Coronary artery (tissue), 2 donors: ENCODE measurements at regions not wholly inside any gene's neighbourhood (a gene's known extent, or its start where the extent isn't known, plus 50 kb on each side); places are given as distances from the start of the nearest gene placed in this dataset.
"Not testable (repeated sequence)": the region's sequence is repeated elsewhere in the genome, so short reads cannot be mapped to it uniquely, and the experiment has no call there.

Experiments used
- DNase-seq: peaks from one replicate; pipeline ENCODE4 v3.0.0-alpha.2; 2017; ENCODE audit warnings: low spot score
- H3K27ac ChIP-seq, 2 donors: fragments of 200-600 bp; sonication (generic); one replicate each; pipeline ENCODE4 v1.5.1; 2016 to 2019
- H3K4me3 ChIP-seq: fragments of 200-600 bp; sonication (generic); 2 replicates; pipeline ENCODE4 v1.5.1; 2016; ENCODE audit warnings: mild to moderate bottlenecking, moderate library complexity
- TF ChIP-seq, protein P1 (sequence below): fragments of 200-600 bp; sonication (generic); IDR thresholded peaks from one replicate; pipeline ENCODE4 v1.5.1; 2019; ENCODE audit warnings: antibody characterized with exemption

DNA sequence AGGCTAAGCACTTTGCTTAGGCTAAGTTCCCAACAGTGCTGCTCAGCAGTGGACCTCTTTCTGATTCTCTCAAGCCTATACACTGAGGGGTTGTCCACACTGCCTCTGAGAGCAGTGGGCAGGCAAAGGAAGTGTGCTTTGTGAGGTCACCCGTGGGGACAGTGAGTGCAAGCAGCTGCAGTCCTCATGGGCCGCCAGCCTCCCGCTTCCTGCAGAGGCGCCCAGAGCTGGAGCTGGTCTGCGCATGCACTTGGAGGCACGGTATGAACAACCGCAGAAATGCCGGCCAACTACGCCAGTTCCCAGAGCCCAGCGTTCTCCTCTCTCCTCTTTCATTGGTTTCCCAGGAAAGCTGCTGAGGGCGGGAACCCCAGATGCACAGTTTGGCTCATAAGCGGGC is 149.5 kb upstream of the DLX2 start:
- Histone ChIP-seq H3K4me3 (no peak overlapping the region), H3K27ac (peak overlapping the region in 1 of 2 donors; percentile 55)
- DNase-seq: no peak
- TF ChIP-seq, protein P1, sequence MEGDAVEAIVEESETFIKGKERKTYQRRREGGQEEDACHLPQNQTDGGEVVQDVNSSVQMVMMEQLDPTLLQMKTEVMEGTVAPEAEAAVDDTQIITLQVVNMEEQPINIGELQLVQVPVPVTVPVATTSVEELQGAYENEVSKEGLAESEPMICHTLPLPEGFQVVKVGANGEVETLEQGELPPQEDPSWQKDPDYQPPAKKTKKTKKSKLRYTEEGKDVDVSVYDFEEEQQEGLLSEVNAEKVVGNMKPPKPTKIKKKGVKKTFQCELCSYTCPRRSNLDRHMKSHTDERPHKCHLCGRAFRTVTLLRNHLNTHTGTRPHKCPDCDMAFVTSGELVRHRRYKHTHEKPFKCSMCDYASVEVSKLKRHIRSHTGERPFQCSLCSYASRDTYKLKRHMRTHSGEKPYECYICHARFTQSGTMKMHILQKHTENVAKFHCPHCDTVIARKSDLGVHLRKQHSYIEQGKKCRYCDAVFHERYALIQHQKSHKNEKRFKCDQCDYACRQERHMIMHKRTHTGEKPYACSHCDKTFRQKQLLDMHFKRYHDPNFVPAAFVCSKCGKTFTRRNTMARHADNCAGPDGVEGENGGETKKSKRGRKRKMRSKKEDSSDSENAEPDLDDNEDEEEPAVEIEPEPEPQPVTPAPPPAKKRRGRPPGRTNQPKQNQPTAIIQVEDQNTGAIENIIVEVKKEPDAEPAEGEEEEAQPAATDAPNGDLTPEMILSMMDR: no peak

DNA sequence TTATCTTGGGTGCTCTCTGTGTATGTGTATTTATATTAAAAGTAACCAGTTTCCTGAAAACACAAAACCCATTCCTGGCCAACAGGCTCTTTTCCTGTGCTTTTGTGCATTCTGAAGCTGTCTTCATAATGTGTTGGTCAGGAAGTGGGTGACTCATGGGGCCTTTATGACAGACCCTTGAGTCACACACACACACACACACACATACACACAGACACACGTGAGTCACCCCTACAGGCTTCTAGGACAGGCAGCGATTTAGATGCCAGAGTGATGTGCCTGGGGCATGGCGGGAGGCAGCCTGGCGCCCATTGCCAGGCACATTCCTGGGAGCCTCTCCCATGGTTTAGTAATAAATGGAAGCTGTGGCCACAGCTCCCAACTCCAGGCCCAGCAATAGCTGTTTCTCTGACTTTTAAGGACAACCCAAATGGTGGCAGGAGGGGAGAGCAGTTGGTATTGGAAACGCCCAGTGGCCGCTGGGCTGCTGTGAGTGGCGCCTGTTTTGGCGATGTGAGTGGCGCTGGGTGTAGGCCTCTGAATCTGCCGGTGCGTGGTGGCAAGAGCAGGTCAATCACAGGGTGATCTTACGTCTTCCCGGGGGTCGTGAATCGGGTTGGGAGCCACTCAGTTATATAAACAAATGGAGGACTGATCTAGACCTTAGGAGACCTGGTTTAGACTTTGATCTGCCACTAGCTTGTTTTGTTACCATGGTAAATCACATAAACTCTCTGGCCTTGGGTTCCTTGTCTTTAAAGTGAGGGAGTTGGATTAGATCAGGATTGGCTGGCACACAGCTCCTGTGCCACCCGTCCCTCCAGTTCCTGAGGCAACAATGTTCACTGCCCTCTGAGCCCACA is 150.7 kb upstream of the DLX2 start:
- H3K4me3 ChIP-seq: no peak overlapping the region
- peak overlapping the region in 1 of 2 donors; percentile 64 for H3K27ac ChIP-seq
- TF ChIP-seq, protein P1: no peak
- DNase-seq: peak; percentile 81

DNA sequence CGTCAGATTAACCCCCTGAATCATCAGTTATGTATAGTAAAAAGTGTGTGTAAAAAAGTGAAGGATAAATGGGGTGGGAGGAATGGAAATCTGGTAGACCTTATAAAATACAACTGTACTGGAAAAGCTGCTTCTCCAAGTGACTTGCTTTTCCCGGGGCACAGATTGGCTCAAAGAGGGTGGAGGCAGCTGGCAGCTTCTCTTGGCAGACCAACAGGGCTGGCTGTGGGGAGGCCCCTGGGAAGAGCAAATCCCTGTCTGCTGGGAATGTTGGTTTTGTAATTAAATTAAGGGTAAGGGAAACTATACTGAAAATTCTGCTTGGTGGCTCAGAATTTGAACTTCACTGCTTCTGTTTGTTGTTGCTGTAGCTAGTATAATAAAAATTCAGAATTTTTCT is 154.2 kb upstream of the DLX2 start:
- TF ChIP-seq, protein P1: no peak
- no peak overlapping the region for H3K27ac ChIP-seq
- DNase-seq: no peak
- H3K4me3 ChIP-seq: no peak overlapping the region

DNA sequence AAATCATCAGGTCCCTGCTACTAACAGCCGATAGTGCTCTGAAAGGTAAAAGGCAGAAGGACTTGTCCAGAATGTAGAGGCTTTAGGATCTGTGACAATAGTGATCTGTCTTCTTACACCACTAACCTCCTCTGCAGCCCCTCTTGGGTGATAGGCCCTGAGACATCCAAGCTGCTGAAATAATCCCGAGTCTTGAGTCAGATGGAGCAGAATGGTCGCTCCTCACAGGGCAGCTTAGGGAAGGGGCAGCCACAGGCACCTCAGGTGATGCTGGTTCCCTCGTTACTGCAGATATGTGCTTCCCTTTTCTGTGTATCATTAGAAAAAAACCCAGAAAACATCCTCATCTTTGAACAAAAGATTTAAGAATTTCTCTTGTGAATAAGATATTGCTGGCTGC is 157.1 kb upstream of the DLX2 start:
- TF ChIP-seq, protein P1: no peak
- no peak for DNase-seq
- Histone ChIP-seq H3K27ac (no peak overlapping the region), H3K4me3 (no peak overlapping the region)

DNA sequence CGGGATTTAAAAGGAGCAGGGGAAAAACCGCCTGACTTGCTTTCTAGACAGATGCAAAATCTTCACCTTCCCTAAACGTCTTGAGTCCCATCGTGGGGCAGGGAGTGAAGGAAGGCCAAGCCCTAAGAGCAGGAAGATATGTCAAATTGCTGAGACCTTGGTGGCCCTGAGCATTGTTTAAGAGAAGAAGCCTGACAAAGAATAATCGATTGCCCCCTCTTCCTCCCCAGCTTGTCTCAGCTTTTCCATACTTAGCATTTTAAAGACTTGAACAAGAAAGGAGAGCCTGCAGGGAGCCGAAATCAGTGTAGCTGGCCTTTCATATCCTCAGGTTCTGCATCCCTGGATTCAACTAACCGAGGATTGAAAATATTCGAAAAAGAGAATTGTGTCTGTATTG is 157.6 kb upstream of the DLX2 start:
- no peak overlapping the region for H3K4me3 ChIP-seq
- TF ChIP-seq, protein P1: no peak
- H3K27ac ChIP-seq: no peak overlapping the region
- no peak for DNase-seq

DNA sequence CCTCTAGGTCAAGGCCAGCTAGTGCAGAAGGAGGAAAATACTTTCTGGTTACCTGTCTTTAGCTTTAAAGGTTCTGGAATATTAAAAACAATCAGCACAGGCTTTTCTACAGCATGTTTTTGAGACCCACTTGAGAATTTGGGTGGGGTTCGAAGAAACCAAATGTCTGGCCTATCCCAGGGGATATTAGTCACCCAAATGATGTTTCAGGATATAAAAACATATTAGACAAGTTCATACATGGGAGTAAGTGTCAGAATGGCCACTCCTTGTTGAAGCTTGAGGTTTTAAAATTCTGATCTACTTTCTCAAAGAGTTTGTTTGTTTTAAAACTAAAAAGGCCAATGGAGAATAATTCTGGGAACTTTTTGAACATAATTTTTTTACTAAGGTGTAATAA is 158.6 kb upstream of the DLX2 start:
- no peak overlapping the region for H3K27ac ChIP-seq
- TF ChIP-seq, protein P1: no peak
- DNase-seq: no peak
- H3K4me3 ChIP-seq: no peak overlapping the region

DNA sequence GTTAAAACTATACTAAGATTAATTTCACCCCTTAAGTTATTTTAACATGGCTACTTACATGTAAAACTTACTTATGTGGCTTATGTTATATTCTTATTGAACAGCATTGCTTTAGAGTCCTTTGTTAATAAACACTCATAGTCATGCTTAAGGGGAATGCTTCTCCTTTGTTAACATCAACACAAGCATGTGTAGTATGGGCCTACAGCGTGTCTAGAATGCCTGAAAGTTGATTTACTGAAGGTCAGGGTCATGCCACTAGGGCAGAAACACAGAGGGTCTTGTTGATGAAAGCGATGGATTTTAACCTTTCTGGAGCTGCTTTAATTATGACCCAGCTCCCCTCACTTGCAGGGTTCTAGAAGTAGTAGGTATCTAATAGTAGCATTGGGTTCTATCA is 159.8 kb upstream of the DLX2 start:
- Histone ChIP-seq H3K4me3 (no peak overlapping the region), H3K27ac (no peak overlapping the region)
- TF ChIP-seq, protein P1: no peak
- DNase-seq: no peak

DNA sequence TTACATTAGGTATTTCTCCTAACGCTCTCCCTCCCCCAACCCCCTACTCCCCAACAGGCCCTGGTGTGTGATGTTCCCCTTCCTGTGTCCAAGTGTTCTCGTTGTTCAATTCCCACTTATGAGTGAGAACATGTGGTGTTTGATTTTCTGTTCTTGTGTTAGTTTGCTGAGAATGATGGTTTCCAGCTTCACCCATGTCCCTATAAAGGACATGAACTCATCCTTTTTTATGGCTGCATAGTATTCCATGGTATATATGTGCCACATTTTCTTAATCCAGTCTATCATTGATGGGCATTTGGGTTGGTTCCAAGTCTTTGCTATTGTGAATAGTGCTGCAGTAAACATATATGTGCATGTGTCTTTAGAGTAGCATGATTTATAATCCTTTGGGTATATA is 162.1 kb upstream of the DLX2 start:
- H3K4me3 ChIP-seq, DNase-seq, H3K27ac ChIP-seq: not testable (repeated sequence)

DNA sequence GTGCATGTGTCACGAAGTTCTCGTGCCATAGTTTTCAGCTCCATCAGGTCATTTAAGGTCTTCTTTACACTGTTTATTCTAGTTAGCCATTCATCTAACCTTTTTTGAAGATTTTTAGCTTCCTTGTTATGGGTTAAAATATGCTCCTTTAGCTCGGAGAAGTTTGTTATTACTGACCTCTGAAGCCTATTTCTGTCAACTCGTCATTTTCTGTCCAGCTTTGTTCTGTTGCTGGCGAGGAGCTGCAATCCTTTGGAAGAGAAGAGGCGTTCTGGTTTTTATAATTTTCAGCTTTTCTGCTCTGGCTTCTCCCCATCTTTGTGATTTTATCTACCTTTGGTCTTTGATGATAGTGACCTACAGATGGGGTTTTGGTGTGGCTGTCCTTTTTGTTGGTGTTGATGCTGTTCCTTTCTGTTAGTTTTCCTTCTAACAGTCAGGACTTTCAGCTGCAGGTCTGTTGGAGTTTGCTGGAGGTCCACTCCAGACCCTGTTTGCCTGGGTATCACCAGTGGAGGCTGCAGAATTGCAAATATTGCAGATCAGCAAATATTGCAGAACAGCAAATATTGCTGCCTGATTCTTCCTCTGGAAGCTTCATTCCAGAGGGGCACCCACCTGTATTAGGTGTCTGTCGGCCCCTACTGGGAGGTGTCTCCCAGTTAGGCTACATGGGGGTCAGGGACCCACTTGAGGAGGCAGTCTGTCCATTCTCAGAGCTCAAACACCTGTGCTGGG is 157.7 kb upstream of the ITGA6 start:
- not testable (repeated sequence) for H3K27ac ChIP-seq, H3K4me3 ChIP-seq, DNase-seq
